Heart left ventricle (tissue), 13 donors: ENCODE measurements at regions not wholly inside any gene's neighbourhood (a gene's known extent, or its start where the extent isn't known, plus 50 kb on each side); places are given as distances from the start of the nearest gene placed in this dataset.

ENCODE experiments used
- CTCF ChIP-seq, 12 donors: fragments of 200-600 bp; sonication (generic) in 4 of 12; IDR thresholded peaks; one replicate each; pipeline versions ENCODE4 v1.5.0 to v1.8.0; 2018 to 2022; ENCODE audit warnings: antibody characterized with exemption in 12 of 12, mild to moderate bottlenecking in 5 of 12
- POLR2A ChIP-seq, 2 donors: fragments of 450-650 bp; IDR thresholded peaks; one replicate each; pipeline ENCODE4 v1.6.1; 2017; ENCODE audit warnings: antibody characterized with exemption in 2 of 2, mild to moderate bottlenecking in 2 of 2, moderate library complexity in 2 of 2
- donor health status: ischemic (EF 13 %, LVEDD 7.1; RV severe dilation, severe dysfunction).
- donor health status: DM: no; HTN: yes; CAD: no.
- donor health status: DM: no; HTN: no; CAD: no.
- donor health status: ischemic (EF 25% LVEDD 6.9; RV normal size, moderate dysfunction).
- donor health status: ischemic (EF 25% LVEDD 5.7; RV mildly dilated, moderate dysfunction).
- donor health status: ischemic (EF 35%, LVEDD 5.7; RV mildly dilated, moderate dysfunction).
- donor health status: nonischemic (EF 11% LVEDD 7.7; RV severe dilation, severe dysfunction).
- donor health status: DM: yes; HTN: yes; CAD: no.
- donor health status: PGD.
- donor health status: ischemic (EF 29% LVEDD 5.4; RV normal size, mild dysfunction).
- donor health status: nonischemic (EF 23%, LVEDD 6.1; RV moderate dilation, normal function).

- TF ChIP-seq POLR2A (IDR thresholded peaks at IDR 0.05) (no peak), CTCF (IDR thresholded peaks at IDR 0.05) (no peak)
These were observed 72.2 kb upstream of the CYRIA start for GRCh38 chr2:16737812-16738211.
